Breast epithelium (tissue), 3 donors: ENCODE measurements at regions not wholly inside any gene's neighbourhood (a gene's known extent, or its start where the extent isn't known, plus 50 kb on each side); places are given as distances from the start of the nearest gene placed in this dataset.

Experiments used
- CTCF ChIP-seq, 3 donors: fragments of 450-650 bp; IDR thresholded peaks; one replicate each; pipeline ENCODE4 v1.5.1; 2016 to 2017; ENCODE audit warnings: antibody characterized with exemption in 3 of 3, mild to moderate bottlenecking in 3 of 3, moderate library complexity in 3 of 3
- POLR2A ChIP-seq: fragments of 450-650 bp; IDR thresholded peaks from one replicate; pipeline ENCODE4 v1.6.1; 2016; ENCODE audit warnings: antibody characterized with exemption, mild to moderate bottlenecking, moderate library complexity

GRCh38 chr2:65878011-65878340, 445.6 kb upstream of the SPRED2 start:
- TF ChIP-seq CTCF (IDR thresholded peaks at IDR 0.05) (no peak), POLR2A (no peak)
